Endothelial cell of umbilical vein (primary cell): ENCODE measurements at regions not wholly inside any gene's neighbourhood (a gene's known extent, or its start where the extent isn't known, plus 50 kb on each side); places are given as distances from the start of the nearest gene placed in this dataset.

ENCODE experiments used
- BruUV-seq: library from RNA; stranded (reverse); fragments of 400-500 nt; replicated peaks from 2 replicates; lab custom pipeline; 2021; lab: Mats Ljungman, UMichigan
- CTCF ChIA-PET: fragments of 300-600, 350-600 bp; sonication (Branson Sonifier 250); formaldehyde crosslinking; loops from one replicate; lab custom pipeline; 2021; ENCODE audit warnings: antibody characterized with exemption, inconsistent platforms; lab: Charles Lee
- POLR2A ChIA-PET: fragments of 300-600, 350-600 bp; sonication (Branson Sonifier 250); formaldehyde crosslinking; loops from one replicate; lab custom pipeline; 2021; ENCODE audit warnings: antibody characterized with exemption, inconsistent platforms; lab: Charles Lee
- DNase-seq: peaks from one replicate; pipeline ENCODE4 v3.0.0-alpha.2; 2011; ENCODE audit warnings: low read depth, low spot score
- FAIRE-seq: peaks from 2 replicates; lab custom pipeline; 2011; peaks lifted over from hg19 to GRCh38; lab: Jason Lieb, UNC
- H2AFZ ChIP-seq: 2 replicates; pipeline ENCODE4 v1.6.0; 2012; ENCODE audit warnings: low read depth, low read length, control low read depth, inconsistent platforms
- H3K27ac ChIP-seq: 2 replicates; pipeline ENCODE4 v1.5.1; 2011; ENCODE audit warnings: low read depth, mild to moderate bottlenecking, control low read depth, low read length, moderate library complexity; ENCODE audit not compliant: insufficient read depth
- H3K27me3 ChIP-seq, 2 experiments: 2 replicates each; pipeline versions ENCODE4 v1.6.0 to v1.6.1; 2011; ENCODE audit warnings: low read length in 2 of 2, mixed read lengths in 1 of 2; ENCODE audit not compliant: control insufficient read depth in 2 of 2, insufficient read depth in 2 of 2
- H3K36me3 ChIP-seq, 2 experiments: 2 replicates in 1 of 2; 3 replicates in 1 of 2; pipeline ENCODE4 v1.5.1; 2011; ENCODE audit warnings: low read length in 2 of 2, mild to moderate bottlenecking in 1 of 2, moderate library complexity in 1 of 2; ENCODE audit not compliant: control insufficient read depth in 2 of 2, insufficient read depth in 2 of 2; ENCODE audit errors: extremely low read depth in 1 of 2
- H3K4me1 ChIP-seq: 3 replicates; pipeline ENCODE4 v1.5.1; 2011; ENCODE audit warnings: mild to moderate bottlenecking, low read length; ENCODE audit not compliant: control insufficient read depth, insufficient read depth; ENCODE audit errors: extremely low read depth
- H3K4me2 ChIP-seq: 2 replicates; pipeline ENCODE4 v1.6.1; 2011; ENCODE audit warnings: low read length, control low read depth, mixed read lengths; ENCODE audit not compliant: insufficient read depth
- H3K4me3 ChIP-seq, 3 experiments: fragments of 200-600 bp in 1 of 3; sonication (generic), shearing (Covaris generic) in 1 of 3; replicated peaks in 1 of 3; 2 replicates each; pipeline ENCODE4 v1.5.1; 2011 to 2016; ENCODE audit warnings: control low read depth in 3 of 3, low read length in 3 of 3, mild to moderate bottlenecking in 2 of 3, inconsistent platforms in 1 of 3, low read depth in 1 of 3, moderate library complexity in 1 of 3; ENCODE audit not compliant: insufficient read depth in 1 of 3
- H3K79me2 ChIP-seq: 2 replicates; pipeline ENCODE4 v1.6.0; 2012; ENCODE audit warnings: low read length, inconsistent platforms; ENCODE audit not compliant: control insufficient read depth, insufficient read depth
- H3K9ac ChIP-seq: replicated peaks from 2 replicates; pipeline ENCODE3; 2011; ENCODE audit warnings: low read length, control low read depth; ENCODE audit not compliant: insufficient read depth; ENCODE audit errors: extremely low read depth
- H3K9me1 ChIP-seq: replicated peaks from 3 replicates; pipeline ENCODE4 v1.6.0; 2011; ENCODE audit warnings: mild to moderate bottlenecking, low read length; ENCODE audit not compliant: control insufficient read depth, insufficient read depth; ENCODE audit errors: extremely low read depth
- H3K9me3 ChIP-seq: replicated peaks from 2 replicates; pipeline ENCODE4 v1.5.1; 2012; ENCODE audit warnings: low read length, inconsistent platforms; ENCODE audit not compliant: control insufficient read depth, insufficient read depth
- H4K20me1 ChIP-seq: replicated peaks from 2 replicates; pipeline ENCODE3; 2011; ENCODE audit warnings: mild to moderate bottlenecking, low read length; ENCODE audit not compliant: control insufficient read depth, insufficient read depth; ENCODE audit errors: extremely low read depth
- EZH2 ChIP-seq: IDR thresholded peaks from 2 replicates; pipeline ENCODE4 v1.6.1; 2012; ENCODE audit warnings: borderline replicate concordance, low read depth, mild to moderate bottlenecking, moderate library complexity, low read length, inconsistent platforms; ENCODE audit not compliant: severe bottlenecking
- FOS ChIP-seq: IDR thresholded peaks from 2 replicates; pipeline ENCODE4 v1.6.1; 2011; ENCODE audit warnings: mild to moderate bottlenecking, low read length, moderate library complexity, borderline replicate concordance; ENCODE audit not compliant: insufficient read depth
- GATA2 ChIP-seq: IDR thresholded peaks from 2 replicates; pipeline ENCODE4 v1.7.0; 2011; ENCODE audit warnings: low read depth, mild to moderate bottlenecking, moderate library complexity, mixed read lengths, low read length; ENCODE audit not compliant: insufficient read length, insufficient read depth
- JUN ChIP-seq: IDR thresholded peaks from 2 replicates; pipeline ENCODE4 v1.6.1; 2011; ENCODE audit warnings: borderline replicate concordance, low read depth; ENCODE audit not compliant: insufficient read length, insufficient read depth
- MYC ChIP-seq: IDR thresholded peaks from one replicate; pipeline ENCODE4 v1.6.1; 2011; ENCODE audit warnings: mild to moderate bottlenecking, low read depth, low read length
- POLR2A ChIP-seq: IDR thresholded peaks from 2 replicates; pipeline ENCODE4 v1.6.1; 2012; ENCODE audit warnings: low read depth, mild to moderate bottlenecking, control low read depth, low read length
- POLR2AphosphoS5 ChIP-seq: IDR thresholded peaks from 2 replicates; pipeline ENCODE4 v1.6.1; 2012; ENCODE audit warnings: low read depth, mild to moderate bottlenecking, control low read depth, low read length, moderate library complexity; ENCODE audit not compliant: insufficient read depth
- dilution Hi-C: fragments of 300-500 bp; cut with MboI; formaldehyde crosslinking; loops from one replicate; pipeline ENCODE4 v1.15.0; 2019; ENCODE audit warnings: low sequenced_read_pairs; ENCODE audit not compliant: extremely low pct_ligation_motif_present
- intact Hi-C: fragments of 100-400 bp; cut with micrococcal nuclease; formaldehyde crosslinking; loops from one replicate; pipeline ENCODE4 v1.10.0; 2022
- TF ChIP-seq, protein P1 (sequence below): IDR thresholded peaks from 2 replicates; pipeline ENCODE4 v1.6.1; 2011; ENCODE audit not compliant: insufficient read depth, insufficient read length
- TF ChIP-seq, protein P2 (sequence below), 2 donors: IDR thresholded peaks; 1 replicate in 1 of 2; 2 replicates in 1 of 2; pipeline ENCODE4 v1.5.1; 2011; ENCODE audit warnings: low read length in 2 of 2, mild to moderate bottlenecking in 2 of 2, moderate library complexity in 2 of 2, control low read depth in 1 of 2, inconsistent platforms in 1 of 2, low read depth in 1 of 2; ENCODE audit not compliant: insufficient read depth in 1 of 2; ENCODE audit errors: extremely low read depth in 1 of 2

DNA sequence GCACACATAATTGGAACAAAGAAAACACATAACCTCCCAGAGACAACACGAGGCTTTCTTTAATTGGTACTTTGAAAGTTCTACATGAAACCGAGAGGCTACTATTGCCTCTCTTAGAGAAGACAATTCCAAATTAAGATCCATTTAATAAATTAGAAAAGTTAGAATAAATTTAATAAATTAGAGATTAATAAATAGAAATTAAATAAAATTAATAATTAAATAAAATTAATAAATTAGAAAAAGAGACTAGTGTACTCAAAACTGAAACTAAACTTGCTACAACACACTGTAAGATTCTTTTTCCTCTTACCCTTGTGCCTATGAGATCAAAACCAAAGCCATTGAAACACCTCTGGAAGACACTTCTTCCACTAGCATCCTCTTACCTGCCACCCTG lies 199.0 kb downstream of the URB2 start:
- DNase-seq (no peak), FAIRE-seq (no peak)
- POLR2A ChIA-PET, result no interaction called here
- Histone ChIP-seq H3K27ac (no peak overlapping the region), H4K20me1 (no peaks in the 10 kb centered on the region), H3K9ac (no peak overlapping the region), H3K27me3 (no peaks in the 10 kb centered on the region), H3K9me1 (no peaks in the 10 kb centered on the region), H2AFZ (no peak overlapping the region), H3K4me3 (no peak overlapping the region), H3K4me1 (no peaks in the 10 kb centered on the region), H3K36me3 (no peaks in the 10 kb centered on the region), H3K9me3 (no peaks in the 10 kb centered on the region), H3K79me2 (no peaks in the 10 kb centered on the region), H3K4me2 (no peak overlapping the region)
- intact Hi-C loops (no loop called here), dilution Hi-C loops (no loop called here)
- no peak for TF ChIP-seq JUN
- TF ChIP-seq, protein P1, sequence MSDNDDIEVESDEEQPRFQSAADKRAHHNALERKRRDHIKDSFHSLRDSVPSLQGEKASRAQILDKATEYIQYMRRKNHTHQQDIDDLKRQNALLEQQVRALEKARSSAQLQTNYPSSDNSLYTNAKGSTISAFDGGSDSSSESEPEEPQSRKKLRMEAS, result no peak
- TF ChIP-seq, protein P2, sequence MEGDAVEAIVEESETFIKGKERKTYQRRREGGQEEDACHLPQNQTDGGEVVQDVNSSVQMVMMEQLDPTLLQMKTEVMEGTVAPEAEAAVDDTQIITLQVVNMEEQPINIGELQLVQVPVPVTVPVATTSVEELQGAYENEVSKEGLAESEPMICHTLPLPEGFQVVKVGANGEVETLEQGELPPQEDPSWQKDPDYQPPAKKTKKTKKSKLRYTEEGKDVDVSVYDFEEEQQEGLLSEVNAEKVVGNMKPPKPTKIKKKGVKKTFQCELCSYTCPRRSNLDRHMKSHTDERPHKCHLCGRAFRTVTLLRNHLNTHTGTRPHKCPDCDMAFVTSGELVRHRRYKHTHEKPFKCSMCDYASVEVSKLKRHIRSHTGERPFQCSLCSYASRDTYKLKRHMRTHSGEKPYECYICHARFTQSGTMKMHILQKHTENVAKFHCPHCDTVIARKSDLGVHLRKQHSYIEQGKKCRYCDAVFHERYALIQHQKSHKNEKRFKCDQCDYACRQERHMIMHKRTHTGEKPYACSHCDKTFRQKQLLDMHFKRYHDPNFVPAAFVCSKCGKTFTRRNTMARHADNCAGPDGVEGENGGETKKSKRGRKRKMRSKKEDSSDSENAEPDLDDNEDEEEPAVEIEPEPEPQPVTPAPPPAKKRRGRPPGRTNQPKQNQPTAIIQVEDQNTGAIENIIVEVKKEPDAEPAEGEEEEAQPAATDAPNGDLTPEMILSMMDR (IDR thresholded peaks at IDR 0.05; ENCODE audit: extremely low read depth in 1 of 2, insufficient read depth in 1 of 2, low read depth in 1 of 2, low read length in 2 of 2), result no peak
- no TSS peak for BruUV-seq
- CTCF ChIA-PET, result no interaction called here

DNA sequence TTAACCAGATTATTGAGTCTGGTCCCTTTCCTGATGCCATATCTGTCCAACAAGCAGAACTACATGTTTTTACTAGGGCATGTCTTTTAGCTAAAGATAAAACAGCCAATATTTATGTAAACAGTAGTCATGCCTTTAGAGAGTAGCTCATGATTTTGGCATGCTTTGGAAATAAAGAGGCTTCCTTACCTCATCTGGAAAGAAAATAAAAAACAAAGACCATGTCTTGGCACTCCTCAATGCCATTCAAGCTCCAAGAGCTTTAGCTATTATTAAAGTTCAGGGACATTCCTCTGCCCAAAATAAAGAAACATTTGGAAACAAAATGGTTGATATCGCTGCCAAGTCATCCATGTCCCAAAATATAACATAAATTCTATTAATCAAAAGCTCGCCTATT lies 202.4 kb downstream of the URB2 start:
- Histone ChIP-seq H3K79me2 (no peaks in the 10 kb centered on the region), H3K4me1 (no peaks in the 10 kb centered on the region), H3K9ac (no peak overlapping the region), H3K9me3 (no peaks in the 10 kb centered on the region), H3K4me3 (no peak overlapping the region), H3K27ac (no peak overlapping the region), H3K4me2 (no peak overlapping the region), H3K36me3 (no peaks in the 10 kb centered on the region), H3K27me3 (no peaks in the 10 kb centered on the region), H3K9me1 (no peaks in the 10 kb centered on the region), H2AFZ (no peak overlapping the region), H4K20me1 (no peaks in the 10 kb centered on the region)
- CTCF ChIA-PET, result no interaction called here
- FAIRE-seq, result no peak
- BruUV-seq, result no TSS peak
- intact Hi-C loops, result no loop called here
- dilution Hi-C loops, result no loop called here
- POLR2A ChIA-PET, result no interaction called here
- TF ChIP-seq GATA2 (no peak), POLR2AphosphoS5 (no peak), POLR2A (no peak), JUN (no peak), MYC (no peak), EZH2 (no peak), FOS (no peak)
- TF ChIP-seq, protein P1, result no peak
- TF ChIP-seq, protein P2 (IDR thresholded peaks at IDR 0.05; ENCODE audit: extremely low read depth in 1 of 2, insufficient read depth in 1 of 2, low read depth in 1 of 2, low read length in 2 of 2), result no peak
- DNase-seq, result no peak
